ENCODE measurements at regions not wholly inside any gene's neighbourhood (a gene's known extent, or its start where the extent isn't known, plus 50 kb on each side); places are given as distances from the start of the nearest gene placed in this dataset.

GRCh38 chr9:14985419-14985818, 75.2 kb upstream of the FREM1 start:
- TF ChIP-seq CTCF (IDR thresholded peaks at IDR 0.05) (no peak), POLR2AphosphoS5 (IDR thresholded peaks at IDR 0.05) (no peak), EP300 (IDR thresholded peaks at IDR 0.05) (no peak)

Data from sigmoid colon (tissue), 4 donors.